GM12892 (cell line): ENCODE measurements at regions not wholly inside any gene's neighbourhood (a gene's known extent, or its start where the extent isn't known, plus 50 kb on each side); places are given as distances from the start of the nearest gene placed in this dataset.

ENCODE experiments used
- POLR2A ChIP-seq: IDR thresholded peaks from 2 replicates; pipeline ENCODE4 v1.6.1; 2011; ENCODE audit warnings: low read depth, low read length, control low read depth
- POLR2AphosphoS5 ChIP-seq: IDR thresholded peaks from 2 replicates; pipeline ENCODE4 v1.6.1; 2011; ENCODE audit warnings: low read depth, low read length, control low read depth
- TAF1 ChIP-seq: IDR thresholded peaks from 2 replicates; pipeline ENCODE4 v1.6.1; 2011; ENCODE audit warnings: low read depth, mild to moderate bottlenecking, control low read depth, low read length, borderline replicate concordance

DNA sequence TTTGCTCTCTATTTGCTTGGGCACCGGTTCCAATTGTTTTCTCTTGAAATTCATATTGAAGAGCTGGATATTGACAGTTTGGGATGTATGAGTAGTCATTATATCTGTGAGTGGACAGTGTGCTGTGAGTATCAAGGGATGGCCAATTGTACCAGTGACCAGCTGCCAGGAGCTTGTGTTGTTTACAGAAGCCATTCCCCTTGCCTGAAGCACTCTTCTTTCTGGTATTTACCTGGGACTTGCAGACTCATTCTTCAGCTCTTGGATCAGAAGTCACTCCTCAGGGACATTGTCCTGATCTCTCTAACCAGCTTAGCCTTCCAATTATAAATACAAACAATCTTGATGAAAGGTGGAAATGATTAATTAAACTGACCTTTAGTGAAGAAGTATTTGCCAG, 438.3 kb upstream of the LRATD1 start:
- no peak for TF ChIP-seq POLR2A
- TF ChIP-seq POLR2AphosphoS5: no peak
- TF ChIP-seq TAF1: no peak
